HepG2 (cell line): ENCODE measurements at regions not wholly inside any gene's neighbourhood (a gene's known extent, or its start where the extent isn't known, plus 50 kb on each side); places are given as distances from the start of the nearest gene placed in this dataset.
"Not testable (repeated sequence)": the region's sequence is repeated elsewhere in the genome, so short reads cannot be mapped to it uniquely, and the experiment has no call there.

Experiments used
- ATAC-seq: fragments of 200-7000 bp; cut with Tn5 transposase; 3 replicates; pipeline ENCODE4 v1.9.1; 2020; ENCODE audit warnings: mild to moderate bottlenecking, moderate library complexity
- BruUV-seq: library from RNA; stranded (reverse); fragments of 400-500 nt; replicated peaks from 2 replicates; lab custom pipeline; 2021; lab: Mats Ljungman, UMichigan
- CTCF ChIA-PET: fragments of 300-600 bp; formaldehyde crosslinking; extraction: SDS; loops from one replicate; lab custom pipeline; 2021; ENCODE audit warnings: low total read pairs, inconsistent platforms, low intra/inter-chr PET ratio; lab: Yijun Ruan, JAX
- POLR2A ChIA-PET: fragments of 350-600 bp; sonication (Branson Sonifier 250); formaldehyde crosslinking; loops from one replicate; lab custom pipeline; 2020; ENCODE audit warnings: antibody characterized with exemption, inconsistent platforms; lab: Yijun Ruan, JAX
- DNase-seq: peaks from one replicate; pipeline ENCODE4 v3.0.0-alpha.2; 2015; ENCODE audit warnings: low spot score
- FAIRE-seq: peaks from 3 replicates; lab custom pipeline; 2011; peaks lifted over from hg19 to GRCh38; lab: Jason Lieb, UNC
- H2AFZ ChIP-seq: one replicate; pipeline ENCODE4 v1.6.1; 2011; ENCODE audit warnings: low read length, inconsistent platforms
- H3K27ac ChIP-seq: fragments of 300-600 bp; 3 replicates; pipeline ENCODE4 v1.8.0; 2011; ENCODE audit warnings: mixed run types, mild to moderate bottlenecking, mixed read lengths, low read length, inconsistent platforms; ENCODE audit not compliant: insufficient read depth; ENCODE audit errors: extremely low read length
- H3K27me3 ChIP-seq, 2 experiments: fragments of 200-600 bp in 1 of 2; 2 replicates in 1 of 2; 3 replicates in 1 of 2; pipeline versions ENCODE4 v1.6.0 to v1.8.0; 2011; ENCODE audit warnings: low read length in 2 of 2, mild to moderate bottlenecking in 2 of 2, moderate library complexity in 2 of 2, inconsistent platforms in 1 of 2; ENCODE audit not compliant: insufficient read depth in 2 of 2, control insufficient read depth in 1 of 2
- H3K36me3 ChIP-seq, 2 experiments: fragments of 200-600 bp in 1 of 2; replicated peaks in 1 of 2; 2 replicates in 1 of 2; 3 replicates in 1 of 2; pipeline versions ENCODE4 v1.5.1 to v1.8.0; 2011; ENCODE audit warnings: low read length in 2 of 2, inconsistent platforms in 1 of 2; ENCODE audit not compliant: insufficient read depth in 2 of 2, control insufficient read depth in 1 of 2
- H3K4me1 ChIP-seq: 2 replicates; pipeline ENCODE4 v1.5.1; 2012; ENCODE audit warnings: low read length, inconsistent platforms; ENCODE audit not compliant: insufficient read depth
- H3K4me2 ChIP-seq: 2 replicates; pipeline ENCODE4 v1.6.0; 2011; ENCODE audit warnings: low read depth, low read length, inconsistent platforms
- H3K4me3 ChIP-seq, 3 experiments: fragments of 200-600 bp in 1 of 3; sonication (generic), shearing (Covaris generic) in 1 of 3; replicated peaks in 1 of 3; 2 replicates each; pipeline ENCODE4 v1.5.1; 2011 to 2016; ENCODE audit warnings: low read length in 3 of 3, inconsistent platforms in 2 of 3, low read depth in 2 of 3, mild to moderate bottlenecking in 2 of 3, control low read depth in 1 of 3, mixed read lengths in 1 of 3; ENCODE audit not compliant: insufficient read depth in 1 of 3
- H3K79me2 ChIP-seq: one replicate; pipeline ENCODE4 v1.6.1; 2011; ENCODE audit warnings: low read length, inconsistent platforms; ENCODE audit not compliant: insufficient read depth
- H3K9ac ChIP-seq: 2 replicates; pipeline ENCODE4 v1.6.0; 2011; ENCODE audit warnings: mild to moderate bottlenecking, low read depth, low read length, inconsistent platforms; ENCODE audit not compliant: insufficient read depth
- H3K9me3 ChIP-seq: 2 replicates; pipeline ENCODE4 v1.5.1; 2012; ENCODE audit warnings: mild to moderate bottlenecking, low read length
- H4K20me1 ChIP-seq: 2 replicates; pipeline ENCODE4 v1.6.0; 2011; ENCODE audit warnings: inconsistent platforms, mild to moderate bottlenecking, low read length, moderate library complexity; ENCODE audit not compliant: insufficient read depth
- CBX1 ChIP-seq: IDR thresholded peaks from one replicate; pipeline ENCODE4 v1.6.1; 2016; ENCODE audit warnings: antibody characterized with exemption, low read depth
- CREB1 ChIP-seq, 2 experiments: fragments of 450-650 bp in 1 of 2; IDR thresholded peaks; 2 replicates each; pipeline ENCODE4 v1.6.1; 2016 to 2017; ENCODE audit warnings: control low read depth in 1 of 2, mild to moderate bottlenecking in 1 of 2, missing compliant biosample characterization in 1 of 2, missing genetic modification characterization in 1 of 2
- HNRNPH1 ChIP-seq: fragments of 200-400 bp; formaldehyde crosslinking; optimal IDR thresholded peaks from 2 replicates; pipeline ENCODE3; 2017; ENCODE audit warnings: mild to moderate bottlenecking, low read depth, low read length
- HOXA3 ChIP-seq: sonication (generic); formaldehyde crosslinking; IDR thresholded peaks from 2 replicates; pipeline ENCODE4 v1.5.0; 2020; ENCODE audit warnings: missing genetic modification reagents
- MAFF ChIP-seq: IDR thresholded peaks from 2 replicates; pipeline ENCODE4 v1.6.1; 2011; ENCODE audit warnings: low read depth, low read length, improper control_type of control experiment
- MAFK ChIP-seq, 2 experiments: IDR thresholded peaks in 1 of 2; conservative IDR thresholded peaks in 1 of 2; 2 replicates each; pipeline ENCODE4 v1.6.1; 2011; ENCODE audit warnings: improper control_type of control experiment in 2 of 2, low read length in 2 of 2
- NCOR1 ChIP-seq: fragments of 200-600 bp; sonication (generic); IDR thresholded peaks from 2 replicates; pipeline ENCODE4 v1.7.0; 2017; ENCODE audit warnings: antibody characterized with exemption, low read length, borderline replicate concordance
- ZNF121 ChIP-seq: sonication (generic); formaldehyde crosslinking; IDR thresholded peaks from 2 replicates; pipeline ENCODE4 v1.5.0; 2020; ENCODE audit warnings: mild to moderate bottlenecking, missing genetic modification reagents
- ZNF335 ChIP-seq: sonication (generic); formaldehyde crosslinking; IDR thresholded peaks from 2 replicates; pipeline ENCODE4 v1.4.0; 2020; ENCODE audit warnings: missing genetic modification reagents
- ZNF451 ChIP-seq: sonication (generic); formaldehyde crosslinking; IDR thresholded peaks from 2 replicates; pipeline ENCODE4 v1.5.0; 2020; ENCODE audit warnings: mild to moderate bottlenecking, missing genetic modification reagents
- WGBS: methylation state at CpG from one replicate; pipeline ENCODE4 v1.1.6; 2017; ENCODE audit warnings: low lambda C conversion rate; 5-methylcytosine and 5-hydroxymethylcytosine counted together
- in situ Hi-C: cut with HindIII; loops from 2 replicates; pipeline ENCODE4 v1.10.0; 2017; ENCODE audit warnings: low pct_unique_long_range_greater_than_20kb; ENCODE audit not compliant: extremely low pct_ligation_motif_present
- intact Hi-C: fragments of 100-400 bp; cut with micrococcal nuclease; formaldehyde crosslinking; loops from one replicate; pipeline ENCODE4 v1.10.0; 2022; ENCODE audit not compliant: unreplicated experiment
- TF ChIP-seq, protein P1 (sequence below): conservative IDR thresholded peaks from 2 replicates; pipeline ENCODE4 v1.6.1; 2018; ENCODE audit warnings: missing genetic modification reagents

DNA sequence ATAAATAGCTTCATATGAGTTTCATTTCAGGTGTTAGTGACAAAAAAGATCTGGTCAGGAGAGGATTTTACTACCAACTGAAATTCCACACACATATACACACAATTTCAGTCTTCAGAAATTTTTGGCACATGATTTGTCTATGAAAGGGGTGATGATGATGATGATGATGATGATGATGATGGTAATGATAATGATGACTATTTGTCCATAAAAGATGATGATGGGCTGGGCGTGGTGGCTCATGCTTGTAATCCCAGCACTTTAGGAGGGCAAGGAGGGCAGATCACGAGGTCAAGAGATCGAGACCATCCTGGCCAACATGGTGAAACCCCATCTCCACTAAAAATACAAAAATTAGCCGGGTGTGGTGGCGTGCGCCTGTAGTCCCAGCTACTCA lies 288.2 kb downstream of the ANXA1 start:
- H3K9ac ChIP-seq; H3K4me2 ChIP-seq; FAIRE-seq; H3K27ac ChIP-seq; H2AFZ ChIP-seq; H3K27me3 ChIP-seq; BruUV-seq; ATAC-seq; H3K79me2 ChIP-seq; in situ Hi-C loops; CTCF ChIA-PET; H4K20me1 ChIP-seq; H3K4me3 ChIP-seq; POLR2A ChIA-PET; DNase-seq; H3K36me3 ChIP-seq; H3K9me3 ChIP-seq; TF ChIP-seq CREB1 (CRISPR knock-in tag; IDR thresholded peaks at IDR 0.05): not testable (repeated sequence)
- 9% methylated on average over 6 of the region's 6 CpGs for WGBS
- intact Hi-C loops = loop anchor here (5.0 kb wide), 1 partner anchor 127 kb away; no protein-coding TSS in a partner anchor
- peaks cover 11% of the 10 kb centered on the region; the same call in 1 of the 2 replicates for H3K4me1 ChIP-seq
- TF ChIP-seq CREB1 (IDR thresholded peaks at IDR 0.05) = peak; percentile 74; the same call in 1 of the 2 replicates

DNA sequence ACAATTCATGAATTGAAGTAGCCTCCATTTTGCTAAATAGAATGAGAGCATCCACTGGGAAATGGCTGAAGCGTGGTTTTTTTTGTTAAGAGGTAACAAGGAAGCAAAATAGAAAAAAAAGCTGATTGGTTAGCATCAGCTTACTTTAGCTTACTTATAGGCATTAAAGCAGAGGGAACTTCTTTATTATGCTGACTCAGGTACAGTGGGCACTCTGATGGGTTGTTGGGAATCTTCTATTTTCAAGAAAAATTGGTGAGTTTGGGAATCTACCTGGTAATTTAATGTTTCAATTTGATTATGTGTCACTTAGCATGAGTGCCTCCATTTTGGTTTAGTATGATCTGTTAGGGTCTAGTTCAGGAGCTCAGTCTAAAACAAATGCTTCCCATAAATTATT lies 289.6 kb downstream of the ANXA1 start:
- BruUV-seq = no TSS peak
- Histone ChIP-seq H4K20me1 (no peaks in the 10 kb centered on the region), H2AFZ (no peak overlapping the region), H3K4me2 (no peak overlapping the region), H3K27ac (no peak overlapping the region), H3K9me3 (no peaks in the 10 kb centered on the region), H3K36me3 (no peaks in the 10 kb centered on the region), H3K9ac (no peak overlapping the region), H3K4me3 (no peak overlapping the region), H3K4me1 (peaks cover 11% of the 10 kb centered on the region; the same call in 1 of the 2 replicates), H3K79me2 (no peaks in the 10 kb centered on the region)
- in situ Hi-C loops = no loop called here
- no peak for ATAC-seq
- 0% methylated on average over 1 of the region's 1 CpG for WGBS
- intact Hi-C loops = loop anchor here (5.0 kb wide), 1 partner anchor 126 kb away; no protein-coding TSS in a partner anchor
- CTCF ChIA-PET = no interaction called here
- no peak for DNase-seq
- FAIRE-seq = no peak
- TF ChIP-seq MAFK (conservative IDR thresholded peaks at IDR 0.05 in 1 of 2, IDR thresholded peaks at IDR 0.05 in 1 of 2; ENCODE audit: low read length in 2 of 2) = peak; percentile 67 to 86
- no peak for TF ChIP-seq NCOR1
- TF ChIP-seq, protein P1, sequence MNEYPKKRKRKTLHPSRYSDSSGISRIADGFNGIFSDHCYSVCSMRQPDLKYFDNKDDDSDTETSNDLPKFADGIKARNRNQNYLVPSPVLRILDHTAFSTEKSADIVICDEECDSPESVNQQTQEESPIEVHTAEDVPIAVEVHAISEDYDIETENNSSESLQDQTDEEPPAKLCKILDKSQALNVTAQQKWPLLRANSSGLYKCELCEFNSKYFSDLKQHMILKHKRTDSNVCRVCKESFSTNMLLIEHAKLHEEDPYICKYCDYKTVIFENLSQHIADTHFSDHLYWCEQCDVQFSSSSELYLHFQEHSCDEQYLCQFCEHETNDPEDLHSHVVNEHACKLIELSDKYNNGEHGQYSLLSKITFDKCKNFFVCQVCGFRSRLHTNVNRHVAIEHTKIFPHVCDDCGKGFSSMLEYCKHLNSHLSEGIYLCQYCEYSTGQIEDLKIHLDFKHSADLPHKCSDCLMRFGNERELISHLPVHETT (CRISPR knock-in tag) = no peak
- TF ChIP-seq MAFF = peak; percentile 83
- no peak for TF ChIP-seq HOXA3
- TF ChIP-seq ZNF335 (CRISPR knock-in tag) = no peak
- no peak for TF ChIP-seq ZNF121 (CRISPR knock-in tag)
- no peak for TF ChIP-seq CBX1
- no peak for TF ChIP-seq HNRNPH1
- TF ChIP-seq ZNF451 = no peak
- TF ChIP-seq, all 625 proteins: peak for 2
- no peaks in the 10 kb centered on the region for H3K27me3 ChIP-seq
- POLR2A ChIA-PET = no interaction called here
